NCI-H2227 treated with DMSO at 0.1 percent for 48 hours (cell line): ENCODE measurements at regions not wholly inside any gene's neighbourhood (a gene's known extent, or its start where the extent isn't known, plus 50 kb on each side); places are given as distances from the start of the nearest gene placed in this dataset.

Source experiments
- DNase-seq: peaks from one replicate; lab custom pipeline; 2025; lab: John Stamatoyannopoulos, UW

- DNase-seq: no peak
These were observed 344.8 kb downstream of the THBS2 start for GRCh38 chr6:168908887-168909286.

DNA sequence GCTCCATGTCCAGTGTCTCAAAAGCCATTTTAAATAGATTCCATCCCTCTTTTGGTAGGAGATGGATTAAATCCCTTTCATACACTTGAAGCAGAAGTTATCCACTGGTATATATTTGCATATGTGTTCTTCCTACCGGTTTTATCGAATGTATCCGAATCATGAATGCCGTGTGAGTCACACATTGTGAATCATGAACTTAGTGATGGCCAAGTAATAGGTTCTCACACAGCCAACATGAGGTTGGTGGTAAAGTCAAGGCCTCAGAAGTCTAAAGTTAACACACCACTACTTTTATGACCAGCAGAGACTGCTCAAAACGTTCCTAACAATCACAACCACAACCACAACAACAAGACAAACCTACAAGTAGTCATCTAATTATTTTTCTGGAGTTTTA, 345.5 kb downstream of the THBS2 start:
- no peak for DNase-seq

DNA sequence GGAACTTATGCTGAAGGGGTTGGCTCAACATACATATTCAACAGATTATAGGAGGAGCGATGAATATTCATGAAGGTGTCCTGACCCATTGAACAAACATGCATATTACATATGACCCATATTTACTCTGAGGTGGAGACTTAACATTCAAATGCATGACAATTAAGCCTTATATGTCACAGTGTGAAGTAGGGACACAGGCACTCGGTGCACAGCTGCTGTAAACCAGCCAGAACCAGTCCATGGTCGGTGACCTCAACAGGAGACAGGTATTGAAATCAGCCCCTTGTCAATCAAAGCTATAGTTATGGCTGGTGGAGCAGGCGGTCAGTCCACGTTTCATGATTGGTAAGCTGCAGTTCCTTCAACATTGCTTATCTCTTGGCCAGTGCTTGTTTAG, 347.3 kb downstream of the THBS2 start:
- DNase-seq: no peak

DNA sequence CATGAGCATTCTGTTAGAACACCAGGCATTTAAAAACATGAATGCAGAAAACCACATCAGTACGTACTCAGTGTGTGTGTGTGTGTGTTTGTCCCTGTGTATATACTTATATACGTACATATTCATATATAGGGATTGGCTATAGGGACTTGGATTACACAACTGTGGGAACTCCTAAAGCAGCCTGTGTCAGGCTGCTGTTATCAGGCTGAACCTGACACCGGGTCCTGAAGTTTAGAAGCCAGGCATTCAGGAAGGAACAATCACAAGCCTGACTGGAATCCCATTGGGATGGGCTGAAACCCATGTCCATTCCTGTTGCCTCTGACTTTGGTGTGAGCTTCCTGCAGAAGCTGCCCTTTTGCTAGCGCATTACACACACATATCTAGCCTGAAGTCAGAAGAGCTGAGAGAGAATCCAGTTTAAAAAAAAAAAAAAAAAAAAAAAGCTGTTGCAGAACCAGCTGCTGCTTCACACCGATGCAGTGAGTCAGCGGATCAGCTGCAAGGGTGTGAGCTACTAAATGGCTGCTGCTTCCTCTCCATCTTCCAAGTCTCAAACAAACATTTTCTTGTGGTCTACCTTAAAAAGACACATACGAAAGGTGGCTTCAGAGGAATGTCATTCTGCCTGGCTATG, 348.1 kb downstream of the THBS2 start:
- DNase-seq: no peak

DNA sequence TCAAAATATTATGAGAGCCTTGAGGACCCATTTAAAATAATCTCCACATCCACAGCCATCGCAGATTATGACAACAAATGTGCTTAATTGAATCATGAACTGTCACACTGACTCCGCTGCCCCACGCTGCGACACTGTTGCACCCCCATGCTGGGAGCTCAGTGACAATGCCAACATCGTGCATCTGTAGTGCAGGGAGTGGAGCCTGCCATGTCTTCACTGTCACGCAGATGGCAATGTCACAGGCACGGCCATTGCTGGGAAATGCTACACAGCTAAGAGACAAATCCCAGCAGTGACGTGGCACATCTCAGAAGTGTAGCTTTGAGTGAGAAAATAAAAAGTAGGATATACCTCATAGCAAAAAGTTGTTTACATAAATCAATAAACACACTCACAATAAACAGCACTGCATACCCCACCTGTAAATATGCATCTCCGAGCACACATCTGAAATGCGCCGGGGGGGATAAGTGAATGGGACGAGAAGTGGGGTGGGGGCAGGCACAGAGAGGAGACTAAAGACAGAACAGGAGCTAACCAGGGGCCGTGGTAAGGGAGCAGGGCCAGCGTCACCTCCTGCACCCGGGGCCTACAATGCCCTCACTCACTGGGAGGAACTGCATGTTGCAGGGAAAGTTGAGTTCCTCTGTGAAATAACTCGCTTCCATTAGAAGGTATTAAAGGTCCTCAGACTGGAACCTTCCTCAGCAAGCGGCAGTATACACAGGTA, 349.9 kb downstream of the THBS2 start:
- no peak for DNase-seq

GRCh38 chr6:168902075-168902474, 351.6 kb downstream of the THBS2 start:
- no peak for DNase-seq

GRCh38 chr6:168901076-168901475, 352.6 kb downstream of the THBS2 start:
- DNase-seq: no peak

GRCh38 chr6:168896321-168896720, 357.3 kb downstream of the THBS2 start:
- no peak for DNase-seq

DNA sequence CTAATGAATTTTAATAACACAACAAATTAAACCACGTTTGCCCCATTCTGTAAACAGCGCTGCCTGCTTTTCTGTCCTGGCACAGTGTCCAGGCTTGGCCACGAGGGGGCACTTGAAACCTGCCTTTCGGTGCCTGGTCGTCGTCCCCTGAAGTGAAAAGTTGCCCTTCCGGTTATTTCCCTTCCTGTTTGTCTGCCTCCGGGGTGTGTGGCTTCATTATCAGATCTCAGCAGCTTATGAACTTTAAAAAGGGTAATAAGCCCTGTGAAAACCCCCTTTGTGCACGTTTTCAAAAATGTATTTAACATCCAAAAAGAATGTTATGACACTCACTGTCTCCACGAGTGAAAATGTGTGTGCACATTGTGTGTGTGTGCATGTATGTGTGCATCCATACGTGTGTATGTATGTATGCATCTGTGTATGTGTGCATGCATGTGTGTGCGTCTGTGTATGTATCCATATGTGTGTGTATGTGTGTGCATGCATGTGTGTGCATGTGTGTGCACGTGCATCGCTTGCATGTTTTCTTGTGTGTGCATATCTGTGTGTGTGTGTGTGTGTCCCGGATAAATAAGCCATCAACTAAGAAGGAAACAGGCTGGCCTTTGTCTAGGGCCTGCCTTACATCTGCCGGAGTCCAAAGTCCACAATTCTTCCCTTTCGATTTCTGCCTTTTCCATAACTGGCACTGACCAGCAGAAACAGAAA, 358.4 kb downstream of the THBS2 start:
- DNase-seq: no peak

- no peak for DNase-seq
These were observed 361.6 kb downstream of the THBS2 start for GRCh38 chr6:168892031-168892430.

DNA sequence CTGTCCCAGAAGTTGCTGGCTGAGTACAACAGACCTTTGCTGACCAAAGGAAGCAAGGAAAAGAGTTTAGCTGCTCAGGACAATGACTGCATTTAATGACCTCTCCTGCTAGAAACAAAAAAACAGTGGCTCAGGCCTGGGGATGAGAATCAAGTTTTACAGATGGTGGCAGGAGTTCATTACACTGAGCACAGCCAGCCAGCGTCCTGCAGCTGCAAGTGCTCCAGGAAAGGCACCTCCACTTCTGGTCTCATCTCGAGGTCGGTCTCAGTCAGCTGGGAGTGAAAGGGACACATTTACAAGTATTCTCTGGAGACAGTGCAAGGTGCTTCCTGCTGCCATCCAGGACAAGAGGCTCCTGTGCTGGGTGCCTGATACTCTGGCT, 362.7 kb downstream of the THBS2 start:
- no peak for DNase-seq

DNA sequence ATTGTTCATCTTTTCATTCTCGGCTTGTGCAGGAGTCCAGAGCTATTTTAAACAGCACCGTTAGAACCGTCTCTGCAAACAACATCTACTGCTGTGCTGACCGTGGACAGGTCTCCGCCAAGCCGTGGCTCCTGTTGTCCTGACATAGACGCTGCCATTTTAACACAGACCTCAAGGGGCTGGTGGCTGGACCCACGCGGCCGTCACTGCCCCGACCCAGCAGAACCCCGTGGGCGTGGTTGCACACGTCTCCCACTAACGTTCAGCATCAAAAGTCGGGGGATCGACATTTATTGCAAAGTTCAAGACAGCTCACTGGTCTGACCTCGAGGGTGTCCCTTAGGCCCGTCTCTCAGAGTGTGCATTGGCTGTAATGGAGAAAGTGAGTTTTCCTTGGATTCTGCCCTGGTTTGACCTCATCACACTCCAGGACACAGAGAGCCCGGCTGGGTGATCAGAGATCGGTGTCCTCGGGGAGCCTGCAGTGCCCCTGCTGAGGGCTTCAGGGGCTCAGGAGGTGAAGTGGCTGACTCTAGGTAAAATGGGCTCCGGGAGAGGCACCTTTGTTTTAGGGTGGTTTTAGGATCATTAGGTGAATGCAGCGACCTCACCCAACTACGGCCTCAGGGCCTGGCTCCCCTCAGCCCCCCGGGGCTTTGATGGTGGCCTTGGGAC, 363.2 kb downstream of the THBS2 start:
- DNase-seq: no peak

- no peak for DNase-seq
These were observed 364.8 kb downstream of the THBS2 start for GRCh38 chr6:168888786-168889345.

GRCh38 chr6:168888102-168888501, 365.5 kb downstream of the THBS2 start:
- DNase-seq: no peak

GRCh38 chr6:168887621-168888020, 366.0 kb downstream of the THBS2 start:
- DNase-seq: no peak

GRCh38 chr6:168886964-168887363, 366.7 kb downstream of the THBS2 start:
- no peak for DNase-seq

GRCh38 chr6:168885751-168886742, 367.6 kb downstream of the THBS2 start:
- no peak for DNase-seq

DNA sequence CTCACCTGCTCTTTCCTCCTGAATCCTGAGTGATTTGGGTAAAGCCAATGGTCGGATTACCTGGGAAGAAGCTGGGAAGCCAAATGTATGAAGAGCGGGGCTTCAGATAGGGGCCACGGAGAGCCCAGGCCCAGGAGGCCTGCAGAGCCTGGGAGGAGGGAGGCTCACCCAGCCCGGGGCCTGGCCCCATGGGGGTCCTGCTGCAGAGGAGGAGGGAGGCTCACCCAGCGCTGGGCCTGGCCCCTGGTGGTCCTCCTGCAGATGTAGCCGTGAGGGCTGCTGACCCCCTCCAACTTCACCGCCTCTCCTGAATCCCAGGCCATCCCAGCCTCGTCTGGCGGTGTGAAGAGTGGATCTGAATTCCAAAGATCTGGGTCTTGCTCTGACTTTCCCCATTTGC, 368.4 kb downstream of the THBS2 start:
- DNase-seq: no peak

GRCh38 chr6:168884646-168885086, 369.0 kb downstream of the THBS2 start:
- DNase-seq: no peak

- no peak for DNase-seq
These were observed 369.5 kb downstream of the THBS2 start for GRCh38 chr6:168884050-168884645.
